NCI-H226 (cell line): ENCODE measurements at regions not wholly inside any gene's neighbourhood (a gene's known extent, or its start where the extent isn't known, plus 50 kb on each side); places are given as distances from the start of the nearest gene placed in this dataset.
"Not testable (repeated sequence)": the region's sequence is repeated elsewhere in the genome, so short reads cannot be mapped to it uniquely, and the experiment has no call there.

Experiments
- DNase-seq: peaks from one replicate; pipeline ENCODE4 v3.0.0-alpha.2; 2015

DNA sequence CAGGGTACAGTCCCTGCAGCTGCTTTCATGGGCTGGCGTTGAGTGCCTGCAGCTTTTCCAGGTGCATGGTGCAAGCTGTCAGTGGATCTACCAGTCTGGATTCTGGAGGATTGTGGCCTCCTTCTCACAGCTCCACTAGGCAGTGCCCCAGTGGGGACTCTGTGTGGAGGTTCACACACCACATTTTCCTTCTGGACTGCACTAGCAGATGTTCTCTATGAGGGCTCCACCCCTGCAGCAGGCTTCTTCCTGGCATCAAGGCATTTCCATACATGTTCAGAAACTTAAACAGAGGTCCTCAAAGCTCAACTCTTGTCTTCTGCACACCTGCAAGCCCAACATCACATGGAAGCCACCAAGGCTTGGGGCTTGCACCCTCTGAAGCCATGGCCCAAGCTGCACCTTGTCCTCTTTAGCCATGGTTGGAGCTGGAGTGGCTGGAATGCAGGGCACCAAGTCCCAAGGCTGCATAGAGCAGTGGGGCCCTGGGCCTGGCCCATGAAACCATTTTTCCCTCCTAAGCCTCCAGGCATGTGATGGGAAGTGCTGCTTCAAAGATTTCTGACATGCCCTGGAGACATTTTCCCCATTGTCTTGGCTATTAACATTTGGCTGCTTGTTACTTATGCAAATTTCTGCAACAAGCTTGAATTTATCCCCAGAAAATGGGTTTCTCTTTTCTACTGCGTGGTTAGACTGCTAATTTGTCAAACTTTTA is 250.2 kb upstream of the COPS8 start:
- DNase-seq, result no peak

DNA sequence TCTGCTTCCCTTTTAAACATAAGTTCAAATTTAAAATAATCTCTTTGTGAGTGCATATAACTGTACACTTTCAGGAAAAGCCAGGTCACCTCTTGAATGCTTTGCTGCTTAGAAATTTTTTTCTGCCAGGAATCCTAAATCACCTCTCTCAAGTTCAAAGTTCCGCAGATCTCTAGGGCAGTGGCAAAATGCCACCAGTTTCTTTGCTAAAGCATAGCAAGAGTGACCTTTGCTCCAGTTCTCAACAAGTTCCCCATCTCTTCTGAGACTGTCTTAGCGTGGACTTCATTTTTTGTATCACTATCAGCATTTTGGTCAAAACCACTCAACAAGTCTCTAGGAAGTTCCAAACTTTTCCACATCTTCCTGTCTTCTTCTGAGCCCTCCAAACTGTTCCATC is 249.7 kb upstream of the COPS8 start:
- not testable (repeated sequence) for DNase-seq

DNA sequence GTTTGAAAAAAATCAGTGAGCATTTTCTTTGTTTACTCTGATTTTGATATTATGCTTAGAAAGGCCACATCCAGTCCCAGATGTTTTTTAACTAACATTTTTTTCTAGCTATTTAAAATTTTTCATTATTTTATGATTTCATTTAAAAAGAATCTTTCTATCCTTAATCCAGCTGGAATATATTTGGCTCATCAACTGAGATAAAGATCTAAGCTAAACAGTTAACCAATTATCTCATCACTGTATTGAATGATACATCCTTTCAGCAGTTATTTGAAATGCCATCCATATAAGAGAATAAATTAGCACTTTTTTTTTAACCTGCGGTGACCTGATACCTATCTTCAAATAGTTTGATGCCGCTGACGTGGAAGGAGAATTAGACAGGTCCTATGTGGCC is 245.5 kb upstream of the COPS8 start:
- no peak for DNase-seq

DNA sequence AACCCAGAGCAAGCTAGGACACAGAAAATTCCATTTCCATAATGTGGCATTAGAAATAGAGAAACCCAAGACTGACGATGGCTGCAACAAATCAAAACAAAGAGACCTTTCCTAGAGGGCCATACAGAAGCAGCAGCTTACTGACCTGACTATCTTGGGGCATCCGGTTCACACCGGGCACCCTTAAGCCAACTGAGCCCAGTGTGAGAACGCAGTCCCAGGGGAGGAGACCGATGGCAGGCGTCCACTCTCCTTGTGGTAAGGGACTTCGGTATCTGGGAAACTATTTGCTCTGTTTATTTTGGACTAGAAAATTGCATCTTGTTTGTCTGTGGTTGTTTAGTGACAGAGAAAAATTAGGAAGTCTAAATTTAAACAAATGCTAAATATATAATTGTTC is 244.8 kb upstream of the COPS8 start:
- DNase-seq, result no peak

DNA sequence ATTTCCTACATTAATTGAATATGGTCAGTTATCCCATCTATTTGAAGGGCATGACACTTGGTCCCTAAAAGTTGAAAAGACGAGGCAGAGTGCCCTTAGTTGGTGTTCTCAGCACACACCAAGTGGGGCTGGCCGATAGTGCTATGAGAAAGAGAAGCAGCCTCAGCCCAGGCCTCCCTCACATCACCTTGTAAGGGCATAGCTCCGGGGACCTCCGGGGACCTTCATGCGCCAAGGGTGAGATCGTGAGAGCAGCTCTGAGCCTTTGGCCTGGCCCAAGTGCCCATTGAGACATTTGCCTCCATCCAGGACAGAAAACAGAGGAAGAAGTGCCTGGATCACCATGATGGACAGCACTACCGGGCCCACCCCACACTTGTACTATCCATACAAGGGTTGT is 244.3 kb upstream of the COPS8 start:
- no peak for DNase-seq

DNA sequence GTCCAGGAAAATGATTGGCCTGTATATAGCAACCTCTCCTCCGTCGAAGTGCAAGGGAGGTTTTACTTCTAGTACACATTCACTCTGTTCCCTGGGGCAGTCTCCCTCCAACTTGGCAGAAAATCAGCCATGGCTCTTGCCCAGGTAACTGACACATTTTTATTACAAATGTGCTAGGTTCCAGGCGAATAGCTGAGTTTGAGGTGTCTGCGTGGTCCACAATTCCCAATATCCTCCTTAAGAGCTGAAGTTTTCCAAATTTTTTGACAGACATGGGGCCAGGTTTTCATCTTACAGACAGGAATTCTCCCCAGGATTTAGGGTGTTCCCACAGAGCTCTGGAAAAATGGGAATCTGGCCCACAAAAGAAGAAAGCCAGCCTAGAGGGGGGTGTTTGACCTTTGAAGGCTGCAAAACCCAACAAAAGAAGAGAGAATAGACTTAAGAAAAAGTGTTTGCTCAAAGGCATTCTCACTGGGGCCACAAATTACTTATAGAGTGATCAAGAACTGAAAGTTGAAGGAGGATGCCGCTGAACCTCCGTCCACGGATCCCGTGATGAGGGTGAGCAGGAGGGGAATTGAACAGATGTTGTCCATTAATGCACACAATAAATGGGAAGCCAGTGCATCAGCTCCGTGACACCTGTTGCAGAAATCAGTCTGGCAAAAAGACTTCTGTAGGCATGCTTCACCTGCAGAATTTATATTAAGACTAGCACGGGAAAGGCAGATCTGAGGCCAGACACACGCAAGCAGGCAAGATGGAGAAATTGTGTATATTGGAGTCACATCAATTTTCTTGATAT is 242.3 kb upstream of the COPS8 start:
- DNase-seq, result no peak

DNA sequence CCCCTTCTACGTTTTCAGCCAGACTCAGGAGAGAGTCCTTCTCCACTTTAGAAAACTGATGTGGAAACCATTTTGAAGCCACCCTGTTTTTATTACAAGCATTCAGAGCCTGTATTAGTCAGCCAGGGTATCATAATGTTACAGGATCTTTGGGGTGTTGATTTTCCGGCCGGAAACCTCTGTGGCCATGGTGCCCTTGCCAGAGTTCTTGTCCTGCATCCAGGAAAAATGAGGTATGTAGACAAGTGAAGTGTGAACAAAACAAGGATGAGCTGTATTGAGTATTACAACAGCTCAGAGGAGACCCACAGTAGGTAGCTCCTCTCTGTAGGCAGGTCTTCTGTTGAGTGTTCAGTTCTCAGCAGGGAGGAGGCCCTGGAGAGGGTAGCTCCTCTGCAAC is 241.0 kb upstream of the COPS8 start:
- no peak for DNase-seq

DNA sequence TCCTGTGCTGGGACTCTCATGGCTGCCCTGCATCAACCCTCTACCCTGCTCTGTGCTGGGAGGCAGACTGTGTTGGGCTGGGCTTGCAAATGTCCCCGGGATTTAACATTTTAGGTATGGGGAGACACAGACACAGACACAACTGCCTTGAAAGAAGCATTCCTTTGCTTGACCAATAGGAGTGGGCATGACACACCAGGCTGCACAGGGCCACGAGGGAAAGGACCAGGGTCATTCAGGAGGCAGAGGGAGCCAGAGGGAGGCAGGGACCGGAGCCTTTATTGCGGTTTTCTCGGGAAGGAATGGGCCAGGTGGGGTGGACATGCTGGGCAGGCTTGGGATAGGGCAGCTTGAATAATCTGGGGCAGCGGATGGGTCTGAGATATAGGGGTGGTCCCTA is 238.7 kb upstream of the COPS8 start:
- no peak for DNase-seq

DNA sequence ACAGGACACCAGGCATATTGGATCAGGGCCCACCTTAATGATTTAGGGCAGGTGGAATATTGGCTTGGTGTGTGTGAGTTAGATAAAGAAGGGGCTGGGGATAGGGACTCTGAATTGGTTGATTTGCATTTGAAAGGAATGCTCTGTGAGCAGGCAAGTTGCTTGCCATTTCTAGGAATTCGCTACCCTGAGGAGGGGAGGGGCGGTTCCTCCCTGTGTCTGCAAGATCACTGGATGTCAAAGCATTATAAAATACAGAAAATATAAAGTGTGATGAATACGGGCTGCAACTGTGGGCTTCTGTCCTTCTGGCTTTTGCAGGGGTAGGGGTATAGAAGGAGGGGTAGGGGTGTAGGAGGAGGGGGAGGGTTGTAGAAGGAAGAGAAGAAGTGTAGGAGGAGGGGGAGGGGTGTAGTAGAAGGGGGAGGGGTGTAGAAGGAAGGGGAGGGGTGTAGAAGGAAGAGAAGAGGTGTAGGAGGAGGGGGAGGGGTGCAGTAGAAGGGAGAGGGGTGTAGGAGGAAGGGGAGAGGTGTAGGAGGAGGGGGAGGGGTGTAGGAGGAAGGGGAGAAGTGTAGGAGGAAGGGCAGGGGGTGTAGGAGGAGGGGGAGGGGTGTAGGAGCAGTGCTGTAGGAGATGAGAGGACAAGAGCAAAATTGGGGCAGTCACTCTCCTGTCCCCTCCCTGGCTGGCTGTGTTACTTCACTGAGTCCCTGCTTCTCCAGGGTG is 238.0 kb upstream of the COPS8 start:
- DNase-seq, result no peak

DNA sequence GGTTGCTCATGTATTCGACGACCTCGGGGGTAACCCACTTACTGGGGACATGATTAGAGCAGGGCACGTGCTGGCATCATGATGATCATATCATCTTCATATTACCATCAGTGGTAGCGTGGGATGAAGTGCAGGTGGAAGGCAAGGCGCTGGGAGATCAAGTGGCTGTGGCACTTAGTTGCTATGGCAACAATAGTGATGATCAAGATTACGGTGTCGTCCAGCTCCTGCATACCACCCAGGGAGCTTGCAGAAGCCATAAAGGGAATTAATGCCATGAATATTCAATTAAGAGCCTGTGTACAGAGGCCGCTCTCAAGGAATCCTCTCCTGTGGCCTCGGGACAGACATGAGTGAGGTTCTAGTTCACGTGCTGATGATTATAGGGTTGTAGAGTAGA is 237.2 kb upstream of the COPS8 start:
- DNase-seq, result no peak

DNA sequence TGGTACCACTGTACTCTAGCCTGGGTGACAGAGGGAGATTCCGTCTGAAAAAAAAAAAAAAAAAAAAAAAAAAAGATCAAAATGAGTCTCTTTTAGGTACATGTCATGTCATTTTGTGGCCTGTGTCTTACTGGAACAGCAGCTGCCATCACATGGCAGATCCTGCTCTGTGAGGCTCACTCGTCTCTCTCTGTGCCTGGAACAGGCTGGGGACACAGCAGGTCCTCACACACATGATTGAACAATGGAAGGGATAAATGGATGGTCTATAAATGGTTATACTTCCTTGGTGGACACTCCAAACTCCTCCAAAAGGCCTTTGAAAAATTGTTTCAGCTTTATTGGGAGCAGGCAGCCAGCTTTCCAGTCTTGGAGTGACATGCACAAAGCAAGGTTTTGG is 236.2 kb upstream of the COPS8 start:
- DNase-seq, result no peak

DNA sequence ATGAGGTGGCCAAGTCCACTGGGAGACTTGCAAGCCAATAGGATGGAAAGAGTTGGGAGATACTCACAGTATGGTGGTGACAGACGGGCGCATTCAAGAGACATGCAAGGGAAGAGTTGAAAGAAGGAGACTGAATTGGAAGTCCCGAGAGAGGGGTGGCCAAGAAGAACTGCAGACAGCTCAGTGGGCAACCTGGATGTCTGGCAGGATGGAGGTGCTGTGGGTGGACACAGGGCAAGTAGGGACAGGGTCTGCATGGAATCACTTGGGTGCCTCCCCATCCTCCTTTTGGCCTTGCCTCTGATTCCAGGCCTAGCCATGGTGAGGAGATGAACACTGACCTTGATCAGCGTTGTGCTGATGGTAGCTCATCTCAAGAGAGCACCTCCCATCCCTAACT is 235.7 kb upstream of the COPS8 start:
- DNase-seq, result no peak

DNA sequence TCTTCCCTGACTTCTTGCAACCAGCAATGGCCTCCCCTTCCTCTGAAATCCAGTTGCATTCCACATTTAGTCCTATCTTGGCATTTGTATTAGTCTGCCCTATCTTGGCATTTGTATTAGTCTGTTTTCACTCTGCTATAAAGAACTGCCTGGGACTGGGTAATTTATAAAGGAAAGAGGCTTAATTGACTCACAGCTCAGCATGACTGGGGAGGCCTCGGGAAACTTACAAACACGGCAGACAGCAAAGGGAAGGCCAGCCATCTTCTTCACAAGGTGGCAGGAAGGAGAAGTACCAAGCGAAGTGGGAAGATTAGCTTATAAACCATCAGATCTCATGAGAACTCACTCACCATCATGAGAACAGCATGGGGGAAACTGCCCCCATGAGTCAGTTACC is 234.5 kb upstream of the COPS8 start:
- no peak for DNase-seq

DNA sequence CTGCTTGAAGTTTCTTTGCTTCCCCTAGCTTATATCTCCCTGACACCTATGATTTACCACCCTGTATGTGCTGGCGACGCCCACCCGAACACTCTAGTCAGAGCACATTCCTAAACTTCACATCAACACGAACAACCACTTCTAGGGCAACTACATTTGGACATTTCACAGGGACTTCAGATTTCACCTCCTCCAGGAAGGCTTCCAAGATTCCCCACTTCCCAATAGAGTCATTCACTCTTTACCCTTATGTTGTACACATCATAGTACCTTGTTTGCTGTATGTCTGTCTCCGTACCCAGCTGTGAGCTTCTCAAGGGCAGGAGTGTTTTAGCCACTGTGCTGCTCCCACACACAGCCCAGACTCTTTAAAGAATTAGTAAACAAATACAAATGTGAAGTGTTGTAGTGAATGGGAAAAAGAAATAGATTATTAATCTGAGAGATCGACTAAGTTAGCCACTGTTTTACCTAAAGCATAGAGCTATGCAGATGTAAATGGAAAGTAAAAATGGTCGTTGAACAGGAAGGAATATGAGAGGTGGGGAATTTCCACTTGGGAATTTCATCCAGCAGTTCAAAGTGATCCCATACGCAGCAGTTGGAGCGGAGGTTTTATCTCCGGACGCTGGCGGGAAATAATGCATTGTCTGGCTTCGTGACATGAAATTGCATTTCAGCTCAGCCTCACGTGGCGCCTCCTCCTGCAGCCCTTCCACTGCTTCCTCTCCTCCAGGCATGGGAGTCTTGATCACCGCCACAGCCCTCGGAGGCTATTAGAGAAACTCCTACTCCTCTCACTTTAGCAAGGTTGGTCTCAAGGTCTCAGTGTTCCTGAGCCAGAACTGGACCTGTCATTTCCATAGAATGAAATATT is 233.4 kb upstream of the COPS8 start:
- DNase-seq, result no peak

DNA sequence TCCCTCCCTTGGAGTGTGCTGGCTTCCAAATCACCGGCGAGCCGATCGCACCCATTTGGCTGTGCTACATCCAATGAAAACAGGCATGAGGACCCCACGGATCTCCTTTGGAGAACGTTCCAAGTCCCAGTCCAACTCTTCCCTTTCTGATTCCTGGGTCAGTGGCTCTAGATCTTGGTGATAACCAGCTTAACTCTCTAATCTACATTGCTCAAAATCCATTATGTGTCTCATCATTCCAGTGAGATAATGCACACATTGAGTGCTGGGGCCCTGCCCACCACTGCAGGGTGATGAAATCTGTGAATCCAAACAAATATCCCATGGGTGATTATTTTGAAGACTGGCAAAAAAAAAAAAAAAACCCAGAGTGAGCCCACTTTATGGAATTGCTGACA is 232.7 kb upstream of the COPS8 start:
- no peak for DNase-seq

DNA sequence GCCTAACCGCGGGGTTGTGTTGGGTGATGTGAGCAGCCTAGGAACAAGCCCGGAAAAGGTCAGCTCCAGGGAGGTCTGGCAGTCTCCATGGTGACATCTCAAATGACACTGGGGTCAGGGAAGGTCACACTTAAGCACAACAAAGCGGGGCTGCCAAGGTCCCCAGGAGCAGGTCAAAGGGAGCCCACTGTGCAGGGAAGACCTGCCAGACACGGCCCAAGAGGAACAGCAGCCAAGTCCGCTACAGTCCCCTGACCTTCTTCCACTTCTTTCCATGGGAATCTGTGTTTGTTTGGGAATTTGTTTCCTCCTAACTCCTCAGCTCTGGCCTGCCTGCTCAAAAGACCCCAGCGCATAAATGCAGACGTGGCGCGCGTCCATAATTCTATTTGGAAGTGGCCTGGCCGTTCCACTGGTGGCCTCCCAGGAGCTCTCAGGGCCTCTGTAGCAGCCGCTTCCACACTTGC is 232.1 kb upstream of the COPS8 start:
- no peak for DNase-seq

DNA sequence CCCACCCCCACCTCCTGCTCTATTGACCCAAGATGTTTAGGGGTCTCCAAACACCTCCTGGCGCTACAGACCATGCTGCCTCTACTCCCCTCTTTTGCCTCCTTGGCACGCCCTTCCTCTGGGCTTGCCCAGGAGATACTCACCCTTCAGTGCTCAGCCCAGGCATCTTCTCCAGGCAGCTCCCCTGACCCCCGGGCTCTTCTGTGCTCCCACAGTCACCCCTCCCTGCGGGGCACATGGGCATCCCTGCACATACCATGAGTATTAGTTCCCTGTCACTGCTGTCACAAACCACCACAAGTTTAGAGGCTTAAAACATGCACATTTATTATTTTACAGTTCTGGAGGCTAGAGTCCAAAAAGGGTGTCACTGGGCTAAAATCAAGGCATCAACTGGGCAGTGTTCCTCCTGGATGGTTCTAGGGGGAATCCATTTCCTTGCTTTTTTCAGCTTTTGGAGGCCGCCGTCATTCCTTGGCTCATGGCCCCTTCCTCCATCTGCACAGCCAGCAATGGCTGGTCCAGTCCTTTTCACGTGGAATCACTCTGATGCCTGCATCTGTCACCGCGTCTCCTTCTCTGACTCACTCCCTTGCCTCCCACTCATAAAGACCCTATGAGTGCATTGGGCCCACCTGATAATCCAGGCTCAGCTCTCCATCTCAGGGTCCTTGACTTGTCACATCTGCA is 230.4 kb upstream of the COPS8 start:
- DNase-seq, result no peak

DNA sequence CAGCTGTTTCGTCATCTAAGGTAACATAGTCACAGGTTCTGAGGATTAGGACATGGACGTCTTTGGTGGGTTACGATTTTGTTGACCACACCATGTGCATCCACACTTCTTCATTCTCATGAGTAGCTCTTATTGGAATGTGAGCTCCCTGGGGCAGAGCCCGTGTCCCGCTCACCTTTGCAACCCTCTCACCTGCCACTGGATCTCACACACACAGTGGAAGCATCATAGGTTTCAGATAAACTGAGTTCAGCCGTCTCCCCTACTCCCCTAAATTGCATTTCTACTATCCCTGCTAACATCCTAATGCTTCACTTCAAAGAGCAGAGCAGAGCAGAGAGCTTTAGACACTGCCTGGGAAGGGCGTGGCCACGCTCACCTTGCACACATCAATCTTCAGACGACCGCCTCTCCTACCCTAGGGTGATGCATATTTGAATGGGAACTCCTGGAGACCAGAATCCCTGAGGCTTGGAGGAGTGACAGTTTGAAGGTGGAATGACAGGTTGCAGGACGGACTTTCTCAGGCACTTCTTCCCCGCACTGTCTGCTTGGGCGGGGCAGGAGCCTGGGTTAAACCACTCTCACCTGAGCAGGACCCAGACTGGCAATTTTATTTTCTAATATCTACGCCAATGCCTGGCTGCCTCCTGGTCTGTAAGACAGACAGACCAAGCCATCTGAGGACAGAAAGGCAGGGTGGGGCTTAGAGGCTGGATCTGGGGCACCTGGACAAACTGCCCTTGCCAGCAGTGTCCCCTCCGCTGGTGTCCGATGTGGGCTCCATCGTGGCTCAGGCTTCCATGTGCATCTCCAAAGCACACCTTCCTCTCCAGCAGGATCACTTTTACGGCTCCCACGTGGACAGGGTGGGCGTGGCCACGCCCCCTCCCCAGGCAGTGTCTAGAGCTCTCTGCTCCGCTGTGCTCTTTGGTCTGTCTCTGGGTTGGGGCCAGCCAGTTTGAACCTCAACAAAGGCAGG is 229.5 kb upstream of the COPS8 start:
- DNase-seq, result no peak

DNA sequence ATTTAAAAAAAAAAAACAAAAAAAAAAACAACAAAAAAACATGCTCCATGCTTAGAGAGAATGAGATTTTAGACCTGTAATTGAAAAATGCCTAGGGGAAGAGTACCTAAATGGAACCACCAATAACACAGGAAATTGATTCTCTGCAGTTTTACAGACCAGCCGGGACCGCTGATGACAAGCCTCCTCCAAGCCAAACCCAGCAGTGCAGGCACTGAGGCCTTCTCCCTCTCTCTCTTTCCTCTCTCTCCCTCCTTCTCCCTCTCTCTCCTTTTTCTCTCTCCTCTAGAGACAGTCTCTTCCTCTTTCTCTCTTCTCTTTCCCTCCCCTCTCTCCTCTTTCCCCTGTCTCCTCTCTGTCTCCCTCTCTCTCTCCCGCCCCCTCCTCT is 228.8 kb upstream of the COPS8 start:
- DNase-seq, result no peak

DNA sequence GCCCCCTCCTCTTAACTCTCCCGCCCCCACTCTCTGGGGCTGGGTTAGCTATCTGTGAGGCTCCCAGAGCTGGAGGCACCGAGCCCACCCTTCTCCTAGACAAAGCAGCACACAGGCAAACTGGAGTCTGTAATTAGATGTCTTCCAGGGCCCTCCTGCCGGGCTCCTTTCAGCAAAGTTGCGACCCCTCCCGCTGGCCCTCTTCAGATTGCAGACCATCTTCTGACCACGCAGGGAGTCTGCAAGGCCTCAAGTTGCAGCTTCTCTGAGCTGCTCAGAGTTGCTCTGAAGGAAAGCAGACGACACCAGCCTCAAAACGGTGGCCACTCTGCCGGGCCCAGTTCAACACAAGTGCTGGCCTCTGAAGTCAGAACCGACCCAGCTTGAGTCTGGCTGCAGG is 228.4 kb upstream of the COPS8 start:
- no peak for DNase-seq

DNA sequence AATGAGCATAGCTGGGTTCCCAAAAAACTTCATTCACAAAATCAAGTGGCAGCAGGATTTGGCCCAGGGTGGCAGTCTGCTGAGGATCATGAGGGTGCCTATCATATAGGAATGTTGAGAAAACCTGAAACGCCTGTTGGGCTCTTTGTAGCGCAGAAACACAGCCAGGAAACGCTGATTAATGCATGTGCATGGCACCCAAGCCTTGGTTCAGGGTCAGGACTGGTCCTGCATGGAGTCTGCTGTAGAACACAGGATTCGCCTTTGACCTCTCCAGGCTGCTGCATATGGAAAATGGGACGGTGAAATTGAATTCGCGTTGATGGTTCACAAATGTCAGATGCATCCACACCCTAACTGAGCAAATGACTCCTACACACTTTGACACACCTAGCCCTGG is 227.9 kb upstream of the COPS8 start:
- no peak for DNase-seq
